GM13977 (cell line): ENCODE measurements at regions not wholly inside any gene's neighbourhood (a gene's known extent, or its start where the extent isn't known, plus 50 kb on each side); places are given as distances from the start of the nearest gene placed in this dataset.

ENCODE experiments used
- DNase-seq: peaks from one replicate; pipeline ENCODE4 v3.0.0; 2012; ENCODE audit warnings: low spot score
- CTCF ChIP-seq: IDR thresholded peaks from 2 replicates; pipeline ENCODE4 v1.5.1; 2012; ENCODE audit warnings: mild to moderate bottlenecking, control low read depth; ENCODE audit not compliant: insufficient read depth; ENCODE audit errors: extremely low read depth, missing control alignments
- in situ Hi-C: fragments of 300-500 bp; cut with MboI; formaldehyde crosslinking; loops from one replicate; pipeline ENCODE4 v1.12.0; 2022; ENCODE audit warnings: low sequenced_read_pairs, low pct_unique_long_range_greater_than_20kb, mixed read lengths, inconsistent platforms; ENCODE audit not compliant: unreplicated experiment

DNA sequence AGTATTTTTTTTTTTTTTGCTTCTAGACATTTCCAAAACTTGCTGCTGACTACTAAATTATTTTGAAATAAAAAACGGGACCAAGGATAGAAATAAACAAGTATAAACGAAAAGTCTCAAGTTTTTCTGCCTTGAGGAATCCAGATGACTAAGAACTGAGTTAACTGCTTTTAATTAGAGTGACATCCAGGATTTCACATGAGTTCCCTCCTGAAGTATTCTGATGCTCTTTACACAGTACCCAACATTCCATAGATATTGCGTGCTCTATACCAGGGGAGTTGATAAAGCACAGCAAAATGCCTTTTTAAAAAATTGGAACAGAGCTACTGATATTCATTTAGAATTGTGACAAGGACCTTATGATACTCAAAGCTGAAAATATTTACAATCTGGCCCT is 618.0 kb downstream of the CCDC85A start:
- DNase-seq, result no peak
- no peak for TF ChIP-seq CTCF
- in situ Hi-C loops, result no loop called here

DNA sequence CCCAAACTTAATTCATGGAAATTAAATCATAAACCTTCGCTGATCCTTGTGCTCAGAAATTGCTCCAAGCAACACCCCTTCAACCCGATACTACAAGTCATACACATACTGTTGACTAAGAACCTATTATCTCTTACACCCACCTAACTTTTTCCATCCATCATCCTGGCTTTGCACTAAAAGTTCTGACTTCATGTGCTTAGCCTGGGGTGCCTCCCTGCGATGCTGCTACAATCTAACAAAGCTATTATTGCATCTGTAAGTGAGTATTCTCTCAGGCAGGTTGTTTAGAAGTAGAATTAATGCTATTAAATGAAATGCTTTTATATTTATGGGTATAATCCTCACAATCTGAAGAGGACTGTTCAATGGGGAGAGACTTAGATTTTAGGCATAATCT is 619.8 kb downstream of the CCDC85A start:
- in situ Hi-C loops, result no loop called here
- no peak for DNase-seq
- no peak for TF ChIP-seq CTCF

- in situ Hi-C loops, result no loop called here
- TF ChIP-seq CTCF, result no peak
- no peak for DNase-seq
Measured at GRCh38 chr2:56806924-56807323, 623.1 kb downstream of the CCDC85A start.

GRCh38 chr2:56807861-56808260 is 624.1 kb downstream of the CCDC85A start:
- in situ Hi-C loops, result no loop called here
- no peak for DNase-seq
- no peak for TF ChIP-seq CTCF

- no peak for DNase-seq
- TF ChIP-seq CTCF, result no peak
- in situ Hi-C loops, result no loop called here
Measured at GRCh38 chr2:56811401-56811800, 627.6 kb downstream of the CCDC85A start.

- no peak for TF ChIP-seq CTCF
- in situ Hi-C loops, result no loop called here
- no peak for DNase-seq
Measured at GRCh38 chr2:56812432-56812831, 628.6 kb downstream of the CCDC85A start.

- no peak for TF ChIP-seq CTCF
- no peak for DNase-seq
- in situ Hi-C loops, result no loop called here
Measured at GRCh38 chr2:56813490-56813889, 629.7 kb downstream of the CCDC85A start.
